Pancreas (tissue), 10 donors: ENCODE measurements at regions not wholly inside any gene's neighbourhood (a gene's known extent, or its start where the extent isn't known, plus 50 kb on each side); places are given as distances from the start of the nearest gene placed in this dataset.

ENCODE experiments used
- ATAC-seq, 4 donors: fragments of 200-7000 bp; cut with Tn5 transposase; one replicate each; pipeline versions ENCODE4 v1.8.0 to v1.9.1; 2020; ENCODE audit warnings: mild to moderate bottlenecking in 4 of 4, moderate library complexity in 4 of 4
- DNase-seq, 6 donors: peaks; one replicate each; pipeline ENCODE4 v3.0.0-alpha.2; 2020
- FAIRE-seq: peaks from 2 replicates; lab custom pipeline; 2012; peaks lifted over from hg19 to GRCh38; lab: Jason Lieb, UNC
- H3K27ac ChIP-seq, 4 donors: fragments of 200-600 bp; sonication (generic); 1 replicate in 3 of 4; 2 replicates in 1 of 4; pipeline versions ENCODE4 v1.5.0 to v1.8.0; 2020
- H3K27me3 ChIP-seq, 4 donors: fragments of 200-600 bp; one replicate each; pipeline ENCODE4 v1.8.0; 2021
- H3K36me3 ChIP-seq, 3 donors: fragments of 200-600 bp; sonication (generic) in 1 of 3; one replicate each; pipeline versions ENCODE4 v1.5.0 to v1.8.0; 2020 to 2021
- H3K4me1 ChIP-seq, 3 donors: fragments of 200-600 bp; one replicate each; pipeline ENCODE4 v1.8.0; 2021
- H3K4me3 ChIP-seq, 4 donors: fragments of 200-600 bp; sonication (generic) in 2 of 4; one replicate each; pipeline versions ENCODE4 v1.5.0 to v1.8.0; 2020 to 2021
- H3K9me3 ChIP-seq, 4 donors: fragments of 200-600 bp; one replicate each; pipeline ENCODE4 v1.8.0; 2021
- CTCF ChIP-seq, 4 donors: fragments of 200-600 bp; sonication (generic) in 3 of 4; IDR thresholded peaks; one replicate each; pipeline versions ENCODE4 v1.5.0 to v1.8.0; 2021; ENCODE audit warnings: antibody characterized with exemption in 4 of 4
- WGBS, 2 donors: extraction: QIAGEN DNeasy Blood & Tissue Kit; methylation state at CpG; one replicate each; pipeline ENCODE4 v1.1.7; 2013; 5-methylcytosine and 5-hydroxymethylcytosine counted together
- intact Hi-C, 3 donors: fragments of 100-400 bp; cut with DNase I; formaldehyde crosslinking; loops; one replicate each; pipeline versions ENCODE4 v1.11.1 to v1.14.2; 2022
- donor health status: healthy with polysubstance abuse.
- donor health status: DM: no; HTN: no; CAD: no; lungs with moderate emphysema.
- donor health status: DM: no; HTN: no; CAD: no.
- donor health status: control.
- donor health status: control.
- donor health status: Bipolar disorder and iron deficiency.
- donor health status: DM: yes; HTN: yes; CAD: no.
- donor health status: DM: no; HTN: no; CAD: no.
- donor health status: DM: no; HTN: no; CAD: no.
- donor health status: DM: yes; HTN: yes; CAD: no.

GRCh38 chr10:100672199-100672598, 73.2 kb upstream of the PAX2 start:
- Histone ChIP-seq H3K27ac (no peak overlapping the region), H3K4me1 (no peaks in the 10 kb centered on the region), H3K27me3 (peaks cover 0 to 40% (median 3%) of the 10 kb centered on the region in 4 donors), H3K36me3 (no peaks in the 10 kb centered on the region), H3K4me3 (no peak overlapping the region), H3K9me3 (no peaks in the 10 kb centered on the region)
- ATAC-seq, result no peak
- intact Hi-C loops, result no loop called here
- FAIRE-seq, result no peak
- no peak for TF ChIP-seq CTCF (IDR thresholded peaks at IDR 0.05)
- 64 to 83% methylated on average over 3 of the region's 3 CpGs for WGBS, 2 donors
- no peak for DNase-seq

- ATAC-seq, result no peak
- no peak overlapping the region for H3K4me3 ChIP-seq
- WGBS, 2 donors, result 52 to 60% methylated on average over 6 of the region's 6 CpGs
- intact Hi-C loops, result no loop called here
- H3K9me3 ChIP-seq, result no peaks in the 10 kb centered on the region
- peaks cover 0 to 54% (median 3%) of the 10 kb centered on the region in 4 donors for H3K27me3 ChIP-seq
- H3K27ac ChIP-seq, result no peak overlapping the region
- TF ChIP-seq CTCF (IDR thresholded peaks at IDR 0.05), result no peak
- no peaks in the 10 kb centered on the region for H3K4me1 ChIP-seq
- FAIRE-seq, result no peak
- no peak for DNase-seq
- no peaks in the 10 kb centered on the region for H3K36me3 ChIP-seq
Measured at GRCh38 chr10:100677290-100677945, 68.0 kb upstream of the PAX2 start.

- no peak for ATAC-seq
- no peak for FAIRE-seq
- Histone ChIP-seq H3K4me1 (no peaks in the 10 kb centered on the region), H3K36me3 (no peaks in the 10 kb centered on the region), H3K27me3 (peaks cover 0 to 52% (median 3%) of the 10 kb centered on the region in 4 donors), H3K27ac (no peak overlapping the region), H3K9me3 (no peaks in the 10 kb centered on the region), H3K4me3 (no peak overlapping the region)
- TF ChIP-seq CTCF (IDR thresholded peaks at IDR 0.05), result no peak
- no peak for DNase-seq
- WGBS, 2 donors, result 7 to 11% methylated on average over 3 of the region's 3 CpGs
- intact Hi-C loops, result no loop called here
Measured at GRCh38 chr10:100679327-100679726, 66.1 kb upstream of the PAX2 start.

DNA sequence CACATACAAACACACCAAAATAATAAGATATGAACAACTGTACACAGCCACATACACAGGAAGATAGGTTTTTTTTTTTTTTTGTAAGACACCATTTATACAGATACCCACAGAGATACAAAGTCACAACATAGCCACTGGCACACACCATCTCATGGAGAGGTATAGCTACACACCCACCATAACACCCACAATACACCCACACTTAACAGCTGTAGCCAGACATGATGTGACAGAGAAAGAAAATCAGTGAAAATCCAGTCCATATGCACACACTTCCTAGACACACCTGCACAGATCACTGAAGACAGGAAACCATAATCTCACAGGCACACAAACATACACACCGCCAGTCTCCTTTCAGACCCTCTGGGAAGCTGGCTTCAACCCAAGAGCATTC, 62.4 kb upstream of the PAX2 start:
- WGBS, 2 donors, result 8 to 28% methylated on average over 1 of the region's 1 CpG
- Histone ChIP-seq H3K4me3 (no peak overlapping the region), H3K4me1 (no peaks in the 10 kb centered on the region), H3K36me3 (no peaks in the 10 kb centered on the region), H3K9me3 (no peaks in the 10 kb centered on the region), H3K27ac (no peak overlapping the region), H3K27me3 (peaks cover 0 to 42% (median 3%) of the 10 kb centered on the region in 4 donors)
- DNase-seq, result no peak
- intact Hi-C loops, result no loop called here
- ATAC-seq, result no peak
- FAIRE-seq, result no peak
- TF ChIP-seq CTCF (IDR thresholded peaks at IDR 0.05), result no peak

GRCh38 chr10:100683545-100684300, 61.7 kb upstream of the PAX2 start:
- intact Hi-C loops, result no loop called here
- H3K27ac ChIP-seq, result no peak overlapping the region
- FAIRE-seq, result no peak
- 3% methylated on average over 11 to 14 of the region's 14 CpGs for whole genome bisulfite sequencing, 2 donors
- DNase-seq, result peak in 1 of 6 donors; percentile 42
- no peaks in the 10 kb centered on the region for H3K9me3 ChIP-seq
- H3K4me3 ChIP-seq, result no peak overlapping the region
- ATAC-seq, result no peak
- no peaks in the 10 kb centered on the region for H3K4me1 ChIP-seq
- no peak for TF ChIP-seq CTCF (IDR thresholded peaks at IDR 0.05)
- H3K36me3 ChIP-seq, result no peaks in the 10 kb centered on the region
- peaks cover 0 to 39% (median 3%) of the 10 kb centered on the region in 4 donors for H3K27me3 ChIP-seq
